ENCODE measurements at regions not wholly inside any gene's neighbourhood (a gene's known extent, or its start where the extent isn't known, plus 50 kb on each side); places are given as distances from the start of the nearest gene placed in this dataset.

GRCh38 chr2:41920181-41920580 lies 127.6 kb upstream of the PKDCC start:
- DNase-seq (ENCODE audit: low read depth in 1 of 2, low spot score in 1 of 2), result no peak
- H3K27me3 ChIP-seq (ENCODE audit: insufficient read depth, poor library complexity, severe bottlenecking), result peaks cover 2% of the 10 kb centered on the region
- TF ChIP-seq, protein P1, sequence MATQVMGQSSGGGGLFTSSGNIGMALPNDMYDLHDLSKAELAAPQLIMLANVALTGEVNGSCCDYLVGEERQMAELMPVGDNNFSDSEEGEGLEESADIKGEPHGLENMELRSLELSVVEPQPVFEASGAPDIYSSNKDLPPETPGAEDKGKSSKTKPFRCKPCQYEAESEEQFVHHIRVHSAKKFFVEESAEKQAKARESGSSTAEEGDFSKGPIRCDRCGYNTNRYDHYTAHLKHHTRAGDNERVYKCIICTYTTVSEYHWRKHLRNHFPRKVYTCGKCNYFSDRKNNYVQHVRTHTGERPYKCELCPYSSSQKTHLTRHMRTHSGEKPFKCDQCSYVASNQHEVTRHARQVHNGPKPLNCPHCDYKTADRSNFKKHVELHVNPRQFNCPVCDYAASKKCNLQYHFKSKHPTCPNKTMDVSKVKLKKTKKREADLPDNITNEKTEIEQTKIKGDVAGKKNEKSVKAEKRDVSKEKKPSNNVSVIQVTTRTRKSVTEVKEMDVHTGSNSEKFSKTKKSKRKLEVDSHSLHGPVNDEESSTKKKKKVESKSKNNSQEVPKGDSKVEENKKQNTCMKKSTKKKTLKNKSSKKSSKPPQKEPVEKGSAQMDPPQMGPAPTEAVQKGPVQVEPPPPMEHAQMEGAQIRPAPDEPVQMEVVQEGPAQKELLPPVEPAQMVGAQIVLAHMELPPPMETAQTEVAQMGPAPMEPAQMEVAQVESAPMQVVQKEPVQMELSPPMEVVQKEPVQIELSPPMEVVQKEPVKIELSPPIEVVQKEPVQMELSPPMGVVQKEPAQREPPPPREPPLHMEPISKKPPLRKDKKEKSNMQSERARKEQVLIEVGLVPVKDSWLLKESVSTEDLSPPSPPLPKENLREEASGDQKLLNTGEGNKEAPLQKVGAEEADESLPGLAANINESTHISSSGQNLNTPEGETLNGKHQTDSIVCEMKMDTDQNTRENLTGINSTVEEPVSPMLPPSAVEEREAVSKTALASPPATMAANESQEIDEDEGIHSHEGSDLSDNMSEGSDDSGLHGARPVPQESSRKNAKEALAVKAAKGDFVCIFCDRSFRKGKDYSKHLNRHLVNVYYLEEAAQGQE (IDR thresholded peaks at IDR 0.05; ENCODE audit: insufficient replicate concordance, low read depth), result no peak
- TF ChIP-seq GABPA (IDR thresholded peaks at IDR 0.05; ENCODE audit: low read depth), result no peak
- no peak for TF ChIP-seq CTCF (IDR thresholded peaks at IDR 0.05; ENCODE audit: insufficient read depth, low read length)
- no peak for TF ChIP-seq SPI1 (IDR thresholded peaks at IDR 0.05; ENCODE audit: borderline replicate concordance, low read depth)
- TF ChIP-seq POLR2AphosphoS5 (IDR thresholded peaks at IDR 0.05; ENCODE audit: low read depth), result no peak
- no peak overlapping the region for H3K27ac ChIP-seq (replicated peaks)
- no peak overlapping the region for H3K4me3 ChIP-seq (replicated peaks; ENCODE audit: insufficient read depth, low read length)

GRCh38 chr2:41920812-41921211 lies 127.0 kb upstream of the PKDCC start:
- Histone ChIP-seq H3K4me3 (replicated peaks; ENCODE audit: insufficient read depth, low read length) (no peak overlapping the region), H3K27ac (replicated peaks) (no peak overlapping the region), H3K27me3 (ENCODE audit: insufficient read depth, poor library complexity, severe bottlenecking) (peaks cover 2% of the 10 kb centered on the region)
- no peak for DNase-seq (ENCODE audit: low read depth in 1 of 2, low spot score in 1 of 2)
- TF ChIP-seq POLR2AphosphoS5 (IDR thresholded peaks at IDR 0.05; ENCODE audit: low read depth) (no peak), SPI1 (IDR thresholded peaks at IDR 0.05; ENCODE audit: borderline replicate concordance, low read depth) (no peak), GABPA (IDR thresholded peaks at IDR 0.05; ENCODE audit: low read depth) (no peak), CTCF (IDR thresholded peaks at IDR 0.05; ENCODE audit: insufficient read depth, low read length) (no peak)
- TF ChIP-seq, protein P1 (IDR thresholded peaks at IDR 0.05; ENCODE audit: insufficient replicate concordance, low read depth), result no peak

- no peak overlapping the region for H3K4me3 ChIP-seq (replicated peaks; ENCODE audit: insufficient read depth, low read length)
- H3K27ac ChIP-seq (replicated peaks), result no peak overlapping the region
- TF ChIP-seq SPI1 (IDR thresholded peaks at IDR 0.05; ENCODE audit: borderline replicate concordance, low read depth) (peak; percentile 55; the same call in 1 of the 2 replicates), GABPA (IDR thresholded peaks at IDR 0.05; ENCODE audit: low read depth) (no peak)
- peaks cover 2% of the 10 kb centered on the region for H3K27me3 ChIP-seq (ENCODE audit: insufficient read depth, poor library complexity, severe bottlenecking)
- no peak for DNase-seq (ENCODE audit: low read depth in 1 of 2, low spot score in 1 of 2)
Measured at GRCh38 chr2:41922177-41922576, 125.6 kb upstream of the PKDCC start.

- no peak overlapping the region for H3K27ac ChIP-seq (replicated peaks)
- DNase-seq (ENCODE audit: low read depth in 1 of 2, low spot score in 1 of 2), result no peak
- H3K27me3 ChIP-seq (ENCODE audit: insufficient read depth, poor library complexity, severe bottlenecking), result peaks cover under 1% of the 10 kb centered on the region
- TF ChIP-seq CTCF (IDR thresholded peaks at IDR 0.05; ENCODE audit: insufficient read depth, low read length) (no peak), SPI1 (IDR thresholded peaks at IDR 0.05; ENCODE audit: borderline replicate concordance, low read depth) (no peak), GABPA (IDR thresholded peaks at IDR 0.05; ENCODE audit: low read depth) (no peak), POLR2AphosphoS5 (IDR thresholded peaks at IDR 0.05; ENCODE audit: low read depth) (no peak)
- TF ChIP-seq, protein P1 (IDR thresholded peaks at IDR 0.05; ENCODE audit: insufficient replicate concordance, low read depth), result no peak
- no peak overlapping the region for H3K4me3 ChIP-seq (replicated peaks; ENCODE audit: insufficient read depth, low read length)
Measured at GRCh38 chr2:41923156-41923786, 124.5 kb upstream of the PKDCC start.

Data from HL-60 (cell line).